H1 (cell line): ENCODE measurements at regions not wholly inside any gene's neighbourhood (a gene's known extent, or its start where the extent isn't known, plus 50 kb on each side); places are given as distances from the start of the nearest gene placed in this dataset.

Experiments used
- CTCF ChIA-PET: fragments of 300-600 bp; sonication (Branson Sonifier 250); formaldehyde crosslinking; loops from one replicate; lab custom pipeline; 2021; ENCODE audit not compliant: partially characterized antibody; lab: Charles Lee
- POLR2A ChIA-PET: fragments of 300-600 bp; sonication (Branson Sonifier 250); formaldehyde crosslinking; loops from one replicate; lab custom pipeline; 2021; ENCODE audit warnings: inconsistent platforms; ENCODE audit not compliant: partially characterized antibody; lab: Charles Lee
- DNase-seq, 2 experiments: peaks; one replicate each; pipeline versions ENCODE4 v3.0.0 to v3.0.0-alpha.2; 2010 to 2022; ENCODE audit warnings: low spot score in 2 of 2, low read depth in 1 of 2, mixed read lengths in 1 of 2
- FAIRE-seq: peaks from 2 replicates; lab custom pipeline; 2011; peaks lifted over from hg19 to GRCh38; lab: Jason Lieb, UNC
- H2AFZ ChIP-seq: 2 replicates; pipeline ENCODE4 v1.8.1; 2012; ENCODE audit warnings: low read length, inconsistent platforms
- H2AK5ac ChIP-seq: 2 replicates; pipeline ENCODE4 v1.6.1; 2013; ENCODE audit warnings: low read depth, low read length
- H2BK120ac ChIP-seq: replicated peaks from 2 replicates; pipeline ENCODE3; 2013; ENCODE audit warnings: low read depth, low read length, inconsistent platforms
- H2BK12ac ChIP-seq: 2 replicates; pipeline ENCODE4 v1.6.1; 2013; ENCODE audit warnings: low read depth, low read length
- H2BK15ac ChIP-seq: 2 replicates; pipeline ENCODE4 v1.6.1; 2013; ENCODE audit warnings: low read length
- H2BK20ac ChIP-seq: 2 replicates; pipeline ENCODE4 v1.6.1; 2013; ENCODE audit warnings: low read length
- H2BK5ac ChIP-seq: 2 replicates; pipeline ENCODE4 v1.6.1; 2013; ENCODE audit warnings: low read depth, low read length
- H3K14ac ChIP-seq: 2 replicates; pipeline ENCODE4 v1.6.1; 2013; ENCODE audit warnings: inconsistent platforms; ENCODE audit not compliant: insufficient read length
- H3K18ac ChIP-seq: 2 replicates; pipeline ENCODE4 v1.6.1; 2013; ENCODE audit warnings: low read length; ENCODE audit errors: extremely low read depth
- H3K23ac ChIP-seq: 2 replicates; pipeline ENCODE4 v1.6.1; 2013; ENCODE audit warnings: inconsistent platforms; ENCODE audit not compliant: insufficient read length
- H3K23me2 ChIP-seq: 2 replicates; pipeline ENCODE4 v1.6.1; 2013; ENCODE audit warnings: low read depth, low read length
- H3K27ac ChIP-seq: 2 replicates; pipeline ENCODE4 v1.6.1; 2011; ENCODE audit warnings: low read depth, low read length, inconsistent platforms
- H3K27me3 ChIP-seq, 4 experiments: replicated peaks in 1 of 4; 1 replicate in 1 of 4; 2 replicates in 3 of 4; pipeline versions ENCODE4 v1.6.1 to v1.8.1; 2011 to 2013; ENCODE audit warnings: low read length in 3 of 4, mild to moderate bottlenecking in 3 of 4, inconsistent platforms in 2 of 4, mixed read lengths in 2 of 4, moderate library complexity in 1 of 4; ENCODE audit not compliant: control insufficient read depth in 3 of 4, insufficient read depth in 3 of 4; ENCODE audit errors: extremely low read depth in 1 of 4
- H3K36me3 ChIP-seq, 4 experiments: 2 replicates each; pipeline versions ENCODE4 v1.6.1 to v1.8.1; 2011 to 2013; ENCODE audit warnings: mild to moderate bottlenecking in 4 of 4, low read length in 3 of 4, moderate library complexity in 2 of 4, control low read depth in 1 of 4, inconsistent platforms in 1 of 4; ENCODE audit not compliant: insufficient read depth in 4 of 4, control insufficient read depth in 2 of 4
- H3K4ac ChIP-seq: replicated peaks from 2 replicates; pipeline ENCODE3; 2013; ENCODE audit warnings: low read length, low read depth, mixed read lengths, inconsistent platforms; ENCODE audit not compliant: insufficient read length
- H3K4me1 ChIP-seq, 4 experiments: replicated peaks in 1 of 4; 1 replicate in 1 of 4; 2 replicates in 3 of 4; pipeline versions ENCODE4 v1.6.1 to v1.8.1; 2011 to 2013; ENCODE audit warnings: low read length in 3 of 4, inconsistent platforms in 2 of 4, mixed read lengths in 1 of 4; ENCODE audit not compliant: insufficient read depth in 4 of 4, control insufficient read depth in 3 of 4
- H3K4me2 ChIP-seq, 2 experiments: 2 replicates each; pipeline versions ENCODE4 v1.6.1 to v1.8.1; 2011 to 2013; ENCODE audit warnings: low read depth in 2 of 2, low read length in 2 of 2, control low read depth in 1 of 2, inconsistent platforms in 1 of 2, mild to moderate bottlenecking in 1 of 2; ENCODE audit not compliant: insufficient read depth in 1 of 2
- H3K4me3 ChIP-seq, 4 experiments: fragments of 200-600, 300-600 bp in 1 of 4; sonication (generic), shearing (Covaris generic), sonication (Bioruptor Twin) in 1 of 4; 2 replicates each; pipeline versions ENCODE4 v1.5.1 to v1.8.1; 2011 to 2016; ENCODE audit warnings: low read length in 4 of 4, low read depth in 3 of 4, control low read depth in 2 of 4, inconsistent platforms in 2 of 4, mild to moderate bottlenecking in 2 of 4, mixed read lengths in 1 of 4, moderate library complexity in 1 of 4; ENCODE audit not compliant: insufficient read depth in 2 of 4; ENCODE audit errors: extremely low read depth in 1 of 4
- H3K56ac ChIP-seq: replicated peaks from 2 replicates; pipeline ENCODE3; 2013; ENCODE audit warnings: low read depth, mild to moderate bottlenecking, mixed read lengths, low read length, inconsistent platforms; ENCODE audit not compliant: insufficient read length
- H3K79me1 ChIP-seq: 2 replicates; pipeline ENCODE4 v1.6.1; 2013; ENCODE audit warnings: low read depth, low read length, control low read depth
- H3K79me2 ChIP-seq, 2 experiments: 2 replicates each; pipeline versions ENCODE4 v1.6.1 to v1.8.1; 2012 to 2013; ENCODE audit warnings: low read length in 2 of 2, mild to moderate bottlenecking in 2 of 2, inconsistent platforms in 1 of 2; ENCODE audit not compliant: insufficient read depth in 2 of 2, control insufficient read depth in 1 of 2
- H3K9ac ChIP-seq, 4 experiments: replicated peaks in 1 of 4; 1 replicate in 1 of 4; 2 replicates in 3 of 4; pipeline versions ENCODE4 v1.6.1 to v1.8.1; 2011 to 2013; ENCODE audit warnings: low read depth in 3 of 4, low read length in 3 of 4, control low read depth in 2 of 4, mild to moderate bottlenecking in 2 of 4, moderate library complexity in 2 of 4, inconsistent platforms in 1 of 4; ENCODE audit errors: extremely low read depth in 1 of 4
- H3K9me3 ChIP-seq, 2 experiments: 2 replicates each; pipeline versions ENCODE4 v1.6.1 to v1.8.1; 2012 to 2013; ENCODE audit warnings: mild to moderate bottlenecking in 2 of 2, moderate library complexity in 2 of 2, control low read depth in 1 of 2, inconsistent platforms in 1 of 2, low read depth in 1 of 2, low read length in 1 of 2, mixed read lengths in 1 of 2; ENCODE audit not compliant: insufficient read depth in 2 of 2
- H4K20me1 ChIP-seq, 2 experiments: replicated peaks in 1 of 2; 2 replicates each; pipeline versions ENCODE3 to v1.8.1; 2011 to 2013; ENCODE audit warnings: inconsistent platforms in 2 of 2, low read length in 2 of 2, mild to moderate bottlenecking in 1 of 2; ENCODE audit not compliant: insufficient read depth in 2 of 2, control insufficient read depth in 1 of 2
- H4K5ac ChIP-seq: 2 replicates; pipeline ENCODE4 v1.6.1; 2013; ENCODE audit warnings: low read length, low read depth, mixed read lengths, inconsistent platforms; ENCODE audit not compliant: insufficient read length
- H4K8ac ChIP-seq: 2 replicates; pipeline ENCODE4 v1.8.0; 2013; ENCODE audit warnings: mild to moderate bottlenecking, moderate library complexity, low read length, inconsistent platforms; ENCODE audit not compliant: insufficient read depth; ENCODE audit errors: extremely low read depth
- H4K91ac ChIP-seq: replicated peaks from 2 replicates; pipeline ENCODE3; 2013; ENCODE audit warnings: low read length, mixed read lengths, inconsistent platforms; ENCODE audit not compliant: insufficient read length
- BCL11A ChIP-seq, 2 experiments: IDR thresholded peaks; one replicate each; pipeline ENCODE4 v1.6.1; 2011; ENCODE audit warnings: low read depth in 2 of 2, low read length in 2 of 2, mild to moderate bottlenecking in 2 of 2
- CBX8 ChIP-seq: fragments of 300-800, 300-1000 bp; sonication (generic); IDR thresholded peaks from 2 replicates; pipeline ENCODE4 v1.7.1; 2016; ENCODE audit warnings: low read depth, low read length, borderline replicate concordance
- E2F6 ChIP-seq: IDR thresholded peaks from 2 replicates; pipeline ENCODE4 v1.6.1; 2012; ENCODE audit warnings: inconsistent platforms
- EGR1 ChIP-seq: IDR thresholded peaks from 2 replicates; pipeline ENCODE4 v1.6.1; 2011; ENCODE audit warnings: low read depth, low read length, borderline replicate concordance
- EP300 ChIP-seq, 2 experiments: IDR thresholded peaks; 1 replicate in 1 of 2; 2 replicates in 1 of 2; pipeline ENCODE4 v1.6.1; 2011 to 2012; ENCODE audit warnings: low read depth in 2 of 2, low read length in 2 of 2, mild to moderate bottlenecking in 2 of 2, borderline replicate concordance in 1 of 2, inconsistent platforms in 1 of 2, moderate library complexity in 1 of 2
- GTF2F1 ChIP-seq: IDR thresholded peaks from 2 replicates; pipeline ENCODE4 v1.6.1; 2012; ENCODE audit warnings: low read depth, low read length, improper control_type of control experiment, borderline replicate concordance
- KDM1A ChIP-seq: fragments of 200-600, 300-600 bp; sonication (generic); IDR thresholded peaks from 2 replicates; pipeline ENCODE4 v1.7.1; 2016; ENCODE audit warnings: mild to moderate bottlenecking, low read length, borderline replicate concordance
- MAX ChIP-seq: IDR thresholded peaks from 2 replicates; pipeline ENCODE4 v1.6.1; 2012; ENCODE audit warnings: inconsistent platforms
- RBBP5 ChIP-seq: IDR thresholded peaks from 2 replicates; pipeline ENCODE4 v1.7.1; 2012; ENCODE audit warnings: low read depth, mild to moderate bottlenecking, inconsistent platforms, low read length, moderate library complexity, borderline replicate concordance
- RFX5 ChIP-seq: IDR thresholded peaks from 2 replicates; pipeline ENCODE4 v1.6.1; 2011; ENCODE audit warnings: low read depth, low read length, improper control_type of control experiment, borderline replicate concordance
- RXRA ChIP-seq: IDR thresholded peaks from 2 replicates; pipeline ENCODE4 v1.6.1; 2011; ENCODE audit warnings: low read depth, mild to moderate bottlenecking, low read length, moderate library complexity; ENCODE audit not compliant: insufficient read depth
- SAP30 ChIP-seq: fragments of 300-600 bp; sonication (generic); IDR thresholded peaks from 2 replicates; pipeline ENCODE4 v1.7.1; 2012; ENCODE audit warnings: low read length, moderate library complexity, mild to moderate bottlenecking, inconsistent platforms; ENCODE audit not compliant: insufficient read depth, insufficient replicate concordance
- WGBS, 2 experiments: shearing (Covaris generic) in 1 of 2; methylation state at CpG; one replicate each; pipeline versions ENCODE4 v1.1.6 to v1.1.7; 2013 to 2015; ENCODE audit warnings: low lambda C conversion rate in 2 of 2, mixed read lengths in 2 of 2, inconsistent platforms in 1 of 2, low coverage in 1 of 2, missing lambda C conversion rate in 1 of 2; ENCODE audit not compliant: insufficient replicate concordance in 2 of 2, insufficient coverage in 1 of 2, insufficient read length in 1 of 2; ENCODE audit errors: extremely low coverage in 1 of 2, missing lambda C conversion rate in 1 of 2; 5-methylcytosine and 5-hydroxymethylcytosine counted together

GRCh38 chr12:58211211-58211610 lies 269.8 kb downstream of the ATP23 start:
- H3K56ac ChIP-seq = no peak overlapping the region
- DNase-seq = no peak
- ChIA-PET POLR2A (no interaction called here), CTCF (no interaction called here)
- H4K8ac ChIP-seq = no peak overlapping the region
- no peak overlapping the region for H2AK5ac ChIP-seq
- no peak overlapping the region for H3K4me3 ChIP-seq
- H3K79me1 ChIP-seq = no peaks in the 10 kb centered on the region
- FAIRE-seq = no peak
- H2BK15ac ChIP-seq = no peak overlapping the region
- no peaks in the 10 kb centered on the region for H3K36me3 ChIP-seq
- H3K18ac ChIP-seq = no peak overlapping the region
- H3K27ac ChIP-seq = no peak overlapping the region
- WGBS, 2 experiments = 92% methylated on average over 9 of the region's 9 CpGs; no CpG with 5 or more reads in 1 of the 2 experiments
- H2BK20ac ChIP-seq = no peak overlapping the region
- H3K23me2 ChIP-seq = no peaks in the 10 kb centered on the region
- no peaks in the 10 kb centered on the region for H3K9me3 ChIP-seq
- H3K27me3 ChIP-seq = no peaks in the 10 kb centered on the region
- H3K4ac ChIP-seq = no peak overlapping the region
- H3K4me2 ChIP-seq = no peak overlapping the region
- no peaks in the 10 kb centered on the region for H3K4me1 ChIP-seq
- H4K91ac ChIP-seq = no peak overlapping the region
- H2AFZ ChIP-seq = no peak overlapping the region
- no peak overlapping the region for H3K23ac ChIP-seq
- no peak overlapping the region for H3K14ac ChIP-seq
- H2BK120ac ChIP-seq = no peak overlapping the region
- no peak overlapping the region for H4K5ac ChIP-seq
- no peak overlapping the region for H2BK12ac ChIP-seq
- no peak overlapping the region for H3K9ac ChIP-seq
- H4K20me1 ChIP-seq = no peaks in the 10 kb centered on the region
- no peaks in the 10 kb centered on the region for H3K79me2 ChIP-seq
- no peak overlapping the region for H2BK5ac ChIP-seq
- no peak for TF ChIP-seq MAX
- TF ChIP-seq SAP30 = no peak
- TF ChIP-seq EGR1 = no peak
- no peak for TF ChIP-seq CBX8
- no peak for TF ChIP-seq BCL11A (IDR thresholded peaks at IDR 0.05; ENCODE audit: low read depth in 2 of 2, low read length in 2 of 2)
- no peak for TF ChIP-seq GTF2F1
- TF ChIP-seq RXRA = no peak
- TF ChIP-seq E2F6 = no peak
- TF ChIP-seq EP300 (IDR thresholded peaks at IDR 0.05; ENCODE audit: borderline replicate concordance in 1 of 2, low read depth in 2 of 2, low read length in 2 of 2) = no peak
- no peak for TF ChIP-seq KDM1A
- no peak for TF ChIP-seq RBBP5
- TF ChIP-seq RFX5 = no peak
